ENCODE measurements at regions not wholly inside any gene's neighbourhood (a gene's known extent, or its start where the extent isn't known, plus 50 kb on each side); places are given as distances from the start of the nearest gene placed in this dataset.

DNA sequence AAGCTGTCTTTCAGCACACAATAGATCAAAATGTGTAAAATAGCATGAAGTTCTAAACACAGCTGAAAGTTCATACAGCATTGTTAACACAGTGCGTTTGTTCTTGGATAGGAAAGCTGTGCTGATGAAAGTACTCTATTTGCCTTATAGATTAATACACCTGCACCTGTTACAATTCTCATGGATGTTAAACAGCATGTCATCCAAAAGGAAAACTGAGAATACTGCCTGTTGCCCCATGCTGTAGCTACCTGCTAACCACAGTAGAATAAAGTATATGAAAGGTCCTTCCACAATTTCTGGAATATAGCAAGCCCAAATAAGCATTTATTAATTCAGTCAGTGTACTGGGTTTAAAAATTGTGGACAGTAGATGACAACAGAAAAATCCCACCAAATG is 166.7 kb upstream of the DTNA start:
- H3K27me3 ChIP-seq (ENCODE audit: insufficient read depth, insufficient read length) = no peaks in the 10 kb centered on the region
- no peak overlapping the region for H3K4me3 ChIP-seq (ENCODE audit: insufficient read length, low read depth)
- H3K9me3 ChIP-seq (ENCODE audit: insufficient read depth, low read length) = no peaks in the 10 kb centered on the region
- no peak for DNase-seq (ENCODE audit: low read depth, low spot score)
- H3K36me3 ChIP-seq (ENCODE audit: insufficient read depth, insufficient read length, low read length) = no peaks in the 10 kb centered on the region
- no peaks in the 10 kb centered on the region for H3K4me1 ChIP-seq (ENCODE audit: insufficient read depth, insufficient read length)
- TF ChIP-seq SUZ12 (IDR thresholded peaks at IDR 0.05; ENCODE audit: extremely low read depth, insufficient read depth, insufficient read length) (no peak), ZNF274 (IDR thresholded peaks at IDR 0.05; ENCODE audit: low read depth, low read length) (no peak), YY1 (IDR thresholded peaks at IDR 0.05; ENCODE audit: insufficient read depth, insufficient read length) (no peak)
- H3K9ac ChIP-seq (ENCODE audit: insufficient read length, low read depth) = no peak overlapping the region

DNA sequence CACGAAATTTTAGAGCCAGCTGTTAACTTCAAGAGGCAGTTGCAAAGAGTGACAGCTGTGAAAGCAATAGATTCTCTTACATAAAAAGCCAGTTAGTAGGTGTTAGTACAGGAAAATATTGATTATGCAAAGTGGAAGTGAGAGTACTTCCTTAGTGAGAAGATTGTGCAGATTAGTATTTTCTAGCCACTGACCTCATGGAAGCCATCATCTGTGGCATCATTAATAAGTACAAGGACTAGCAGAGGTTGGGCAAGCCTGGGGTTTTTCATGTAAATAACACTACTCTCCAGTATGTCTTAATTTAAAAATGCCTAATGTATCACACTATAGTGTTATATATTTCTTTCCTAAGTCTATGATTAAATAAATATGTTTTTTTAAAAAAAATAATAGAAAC is 166.2 kb upstream of the DTNA start:
- no peak overlapping the region for H3K9ac ChIP-seq (ENCODE audit: insufficient read length, low read depth)
- no peak for TF ChIP-seq SUZ12 (IDR thresholded peaks at IDR 0.05; ENCODE audit: extremely low read depth, insufficient read depth, insufficient read length)
- no peak for TF ChIP-seq YY1 (IDR thresholded peaks at IDR 0.05; ENCODE audit: insufficient read depth, insufficient read length)
- TF ChIP-seq ZNF274 (IDR thresholded peaks at IDR 0.05; ENCODE audit: low read depth, low read length) = no peak
- H3K4me3 ChIP-seq (ENCODE audit: insufficient read length, low read depth) = no peak overlapping the region

GRCh38 chr18:34544930-34545329 is 165.2 kb upstream of the DTNA start:
- H3K4me3 ChIP-seq (ENCODE audit: insufficient read length, low read depth) = no peak overlapping the region
- no peaks in the 10 kb centered on the region for H3K9me3 ChIP-seq (ENCODE audit: insufficient read depth, low read length)
- H3K36me3 ChIP-seq (ENCODE audit: insufficient read depth, insufficient read length, low read length) = no peaks in the 10 kb centered on the region
- no peak for DNase-seq (ENCODE audit: low read depth, low spot score)
- H3K4me1 ChIP-seq (ENCODE audit: insufficient read depth, insufficient read length) = no peaks in the 10 kb centered on the region
- no peak overlapping the region for H3K9ac ChIP-seq (ENCODE audit: insufficient read length, low read depth)
- no peaks in the 10 kb centered on the region for H3K27me3 ChIP-seq (ENCODE audit: insufficient read depth, insufficient read length)
- no peak for TF ChIP-seq SUZ12 (IDR thresholded peaks at IDR 0.05; ENCODE audit: extremely low read depth, insufficient read depth, insufficient read length)
- no peak for TF ChIP-seq ZNF274 (IDR thresholded peaks at IDR 0.05; ENCODE audit: low read depth, low read length)
- TF ChIP-seq YY1 (IDR thresholded peaks at IDR 0.05; ENCODE audit: insufficient read depth, insufficient read length) = no peak

More for the DNA sequence above, 166.2 kb upstream of the DTNA start:
- DNase-seq (ENCODE audit: low read depth, low spot score) = no peak
- Histone ChIP-seq H3K9me3 (ENCODE audit: insufficient read depth, low read length) (no peaks in the 10 kb centered on the region), H3K27me3 (ENCODE audit: insufficient read depth, insufficient read length) (no peaks in the 10 kb centered on the region), H3K36me3 (ENCODE audit: insufficient read depth, insufficient read length, low read length) (no peaks in the 10 kb centered on the region), H3K4me1 (ENCODE audit: insufficient read depth, insufficient read length) (no peaks in the 10 kb centered on the region)

GRCh38 chr18:34548120-34548972 is 161.8 kb upstream of the DTNA start:
- Histone ChIP-seq H3K4me3 (ENCODE audit: insufficient read length, low read depth) (no peak overlapping the region), H3K27me3 (ENCODE audit: insufficient read depth, insufficient read length) (no peaks in the 10 kb centered on the region), H3K4me1 (ENCODE audit: insufficient read depth, insufficient read length) (no peaks in the 10 kb centered on the region)

DNA sequence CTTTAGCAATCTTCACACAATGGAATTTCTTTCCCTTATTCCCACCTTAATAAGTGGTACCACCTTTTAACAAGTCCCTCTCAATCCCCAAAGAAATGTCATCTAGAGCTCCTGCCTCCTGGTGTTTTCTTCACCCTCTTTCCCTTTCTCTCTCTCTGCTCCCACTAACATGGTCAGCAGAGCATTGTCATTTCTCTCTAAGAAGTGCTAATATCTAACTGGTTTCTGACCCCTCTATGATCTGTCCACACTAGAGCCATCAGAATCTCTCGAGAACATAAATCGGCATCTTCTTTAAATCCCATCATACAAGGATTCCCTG is 161.2 kb upstream of the DTNA start:
- Histone ChIP-seq H3K27me3 (ENCODE audit: insufficient read depth, insufficient read length) (no peaks in the 10 kb centered on the region), H3K4me1 (ENCODE audit: insufficient read depth, insufficient read length) (no peaks in the 10 kb centered on the region), H3K36me3 (ENCODE audit: insufficient read depth, insufficient read length, low read length) (no peaks in the 10 kb centered on the region), H3K9me3 (ENCODE audit: insufficient read depth, low read length) (no peaks in the 10 kb centered on the region), H3K4me3 (ENCODE audit: insufficient read length, low read depth) (no peak overlapping the region), H3K9ac (ENCODE audit: insufficient read length, low read depth) (no peak overlapping the region)
- TF ChIP-seq ZNF274 (IDR thresholded peaks at IDR 0.05; ENCODE audit: low read depth, low read length) (no peak), SUZ12 (IDR thresholded peaks at IDR 0.05; ENCODE audit: extremely low read depth, insufficient read depth, insufficient read length) (no peak), YY1 (IDR thresholded peaks at IDR 0.05; ENCODE audit: insufficient read depth, insufficient read length) (no peak)
- DNase-seq (ENCODE audit: low read depth, low spot score) = no peak

More at GRCh38 chr18:34548120-34548972, 161.8 kb upstream of the DTNA start:
- H3K36me3 ChIP-seq (ENCODE audit: insufficient read depth, insufficient read length, low read length) = no peaks in the 10 kb centered on the region
- H3K9ac ChIP-seq (ENCODE audit: insufficient read length, low read depth) = no peak overlapping the region
- DNase-seq (ENCODE audit: low read depth, low spot score) = peak; percentile 28
- TF ChIP-seq SUZ12 (IDR thresholded peaks at IDR 0.05; ENCODE audit: extremely low read depth, insufficient read depth, insufficient read length) = no peak
- H3K9me3 ChIP-seq (ENCODE audit: insufficient read depth, low read length) = no peaks in the 10 kb centered on the region

GRCh38 chr18:34549367-34549766 is 160.7 kb upstream of the DTNA start:
- H3K9ac ChIP-seq (ENCODE audit: insufficient read length, low read depth) = no peak overlapping the region
- no peaks in the 10 kb centered on the region for H3K4me1 ChIP-seq (ENCODE audit: insufficient read depth, insufficient read length)
- H3K27me3 ChIP-seq (ENCODE audit: insufficient read depth, insufficient read length) = no peaks in the 10 kb centered on the region
- no peak for TF ChIP-seq ZNF274 (IDR thresholded peaks at IDR 0.05; ENCODE audit: low read depth, low read length)
- no peak for TF ChIP-seq YY1 (IDR thresholded peaks at IDR 0.05; ENCODE audit: insufficient read depth, insufficient read length)
- TF ChIP-seq SUZ12 (IDR thresholded peaks at IDR 0.05; ENCODE audit: extremely low read depth, insufficient read depth, insufficient read length) = no peak
- no peak for DNase-seq (ENCODE audit: low read depth, low spot score)
- H3K36me3 ChIP-seq (ENCODE audit: insufficient read depth, insufficient read length, low read length) = no peaks in the 10 kb centered on the region
- H3K9me3 ChIP-seq (ENCODE audit: insufficient read depth, low read length) = no peaks in the 10 kb centered on the region
- H3K4me3 ChIP-seq (ENCODE audit: insufficient read length, low read depth) = no peak overlapping the region

DNA sequence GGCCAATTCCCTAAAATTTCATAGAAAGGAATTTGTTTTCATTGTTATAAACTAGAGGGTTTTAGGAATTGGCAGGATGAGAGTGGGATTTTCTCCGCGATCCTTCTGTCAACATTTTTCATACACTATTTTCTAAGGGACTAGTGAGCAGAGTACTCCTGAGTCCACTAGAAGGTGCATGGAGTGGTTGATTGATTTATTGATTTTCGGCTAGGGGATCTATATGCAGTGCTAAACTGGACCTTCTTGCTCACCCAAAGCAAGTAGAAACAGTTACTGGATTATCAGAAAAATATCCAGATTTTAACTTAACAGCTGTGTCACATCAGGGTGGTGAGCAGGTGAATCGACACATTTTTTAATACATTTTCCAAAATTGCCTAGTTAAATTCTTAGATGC is 159.9 kb upstream of the DTNA start:
- H3K9ac ChIP-seq (ENCODE audit: insufficient read length, low read depth) = no peak overlapping the region
- no peaks in the 10 kb centered on the region for H3K36me3 ChIP-seq (ENCODE audit: insufficient read depth, insufficient read length, low read length)
- H3K4me3 ChIP-seq (ENCODE audit: insufficient read length, low read depth) = no peak overlapping the region
- H3K4me1 ChIP-seq (ENCODE audit: insufficient read depth, insufficient read length) = no peaks in the 10 kb centered on the region
- H3K9me3 ChIP-seq (ENCODE audit: insufficient read depth, low read length) = no peaks in the 10 kb centered on the region
- DNase-seq (ENCODE audit: low read depth, low spot score) = no peak
- no peaks in the 10 kb centered on the region for H3K27me3 ChIP-seq (ENCODE audit: insufficient read depth, insufficient read length)
- no peak for TF ChIP-seq SUZ12 (IDR thresholded peaks at IDR 0.05; ENCODE audit: extremely low read depth, insufficient read depth, insufficient read length)
- TF ChIP-seq YY1 (IDR thresholded peaks at IDR 0.05; ENCODE audit: insufficient read depth, insufficient read length) = no peak
- TF ChIP-seq ZNF274 (IDR thresholded peaks at IDR 0.05; ENCODE audit: low read depth, low read length) = no peak
